GM12874 (cell line): ENCODE measurements at regions not wholly inside any gene's neighbourhood (a gene's known extent, or its start where the extent isn't known, plus 50 kb on each side); places are given as distances from the start of the nearest gene placed in this dataset.

Source experiments
- CTCF ChIP-seq: IDR thresholded peaks from 2 replicates; pipeline ENCODE4 v1.5.1; 2011; ENCODE audit warnings: low read depth, mild to moderate bottlenecking, control low read depth, low read length, moderate library complexity; ENCODE audit not compliant: insufficient read depth

- TF ChIP-seq CTCF: no peak
These were observed 661.0 kb downstream of the DTWD2 start for GRCh38 chr5:118327389-118327788.

- TF ChIP-seq CTCF: no peak
These were observed 661.8 kb downstream of the DTWD2 start for GRCh38 chr5:118326481-118327045.

- no peak for TF ChIP-seq CTCF
These were observed 662.4 kb downstream of the DTWD2 start for GRCh38 chr5:118325931-118326330.

- no peak for TF ChIP-seq CTCF
These were observed 667.3 kb downstream of the DTWD2 start for GRCh38 chr5:118321081-118321480.

GRCh38 chr5:118320121-118320520, 668.2 kb downstream of the DTWD2 start:
- TF ChIP-seq CTCF: no peak

GRCh38 chr5:118314931-118315330, 673.4 kb downstream of the DTWD2 start:
- TF ChIP-seq CTCF: no peak

GRCh38 chr5:118311103-118311819, 677.1 kb downstream of the DTWD2 start:
- no peak for TF ChIP-seq CTCF
